NCI-H2029 (cell line): ENCODE measurements at regions not wholly inside any gene's neighbourhood (a gene's known extent, or its start where the extent isn't known, plus 50 kb on each side); places are given as distances from the start of the nearest gene placed in this dataset.
"Not testable (repeated sequence)": the region's sequence is repeated elsewhere in the genome, so short reads cannot be mapped to it uniquely, and the experiment has no call there.

Experiments
- DNase-seq: peaks from one replicate; lab custom pipeline; 2025; lab: John Stamatoyannopoulos, UW

- no peak for DNase-seq
These were observed 912.5 kb upstream of the CRIM1 start for GRCh38 chr2:35443087-35443486.

- DNase-seq = not testable (repeated sequence)
These were observed 914.0 kb upstream of the CRIM1 start for GRCh38 chr2:35441575-35441974.

- not testable (repeated sequence) for DNase-seq
These were observed 915.3 kb upstream of the CRIM1 start for GRCh38 chr2:35440308-35440707.

GRCh38 chr2:35436893-35437292 is 918.7 kb upstream of the CRIM1 start:
- DNase-seq = not testable (repeated sequence)

- DNase-seq = peak; percentile 2
These were observed 927.0 kb upstream of the CRIM1 start for GRCh38 chr2:35428548-35428947.

- no peak for DNase-seq
These were observed 934.1 kb upstream of the CRIM1 start for GRCh38 chr2:35421485-35421884.

GRCh38 chr2:35417293-35417692 is 938.3 kb upstream of the CRIM1 start:
- DNase-seq = no peak

GRCh38 chr2:35416391-35417140 is 939.0 kb upstream of the CRIM1 start:
- no peak for DNase-seq

GRCh38 chr2:35415942-35416341 is 939.6 kb upstream of the CRIM1 start:
- DNase-seq = no peak

- DNase-seq = no peak
These were observed 940.3 kb upstream of the CRIM1 start for GRCh38 chr2:35415282-35415681.

GRCh38 chr2:35410431-35411061 is 945.0 kb upstream of the CRIM1 start:
- DNase-seq = peak; percentile 0

- DNase-seq = no peak
These were observed 945.8 kb upstream of the CRIM1 start for GRCh38 chr2:35409762-35410161.

- no peak for DNase-seq
These were observed 947.3 kb upstream of the CRIM1 start for GRCh38 chr2:35408320-35408719.

- DNase-seq = no peak
These were observed 963.7 kb upstream of the CRIM1 start for GRCh38 chr2:35391736-35392442.

- DNase-seq = no peak
These were observed 976.8 kb upstream of the CRIM1 start for GRCh38 chr2:35378791-35379190.

- DNase-seq = no peak
These were observed 980.7 kb upstream of the CRIM1 start for GRCh38 chr2:35374845-35375244.

GRCh38 chr2:35365859-35366258 is 989.7 kb upstream of the CRIM1 start:
- DNase-seq = no peak

GRCh38 chr2:35356332-35356731 is 999.2 kb upstream of the CRIM1 start:
- no peak for DNase-seq

- DNase-seq = no peak
These were observed 1000.5 kb upstream of the CRIM1 start for GRCh38 chr2:35355056-35355455.

GRCh38 chr2:35347561-35347960 is 1008.0 kb upstream of the CRIM1 start:
- no peak for DNase-seq

- no peak for DNase-seq
These were observed 1012.4 kb upstream of the CRIM1 start for GRCh38 chr2:35343135-35343534.

GRCh38 chr2:35339211-35339610 is 1016.4 kb upstream of the CRIM1 start:
- no peak for DNase-seq

- no peak for DNase-seq
These were observed 1017.7 kb upstream of the CRIM1 start for GRCh38 chr2:35337922-35338321.
